ENCODE measurements at regions not wholly inside any gene's neighbourhood (a gene's known extent, or its start where the extent isn't known, plus 50 kb on each side); places are given as distances from the start of the nearest gene placed in this dataset.

DNA sequence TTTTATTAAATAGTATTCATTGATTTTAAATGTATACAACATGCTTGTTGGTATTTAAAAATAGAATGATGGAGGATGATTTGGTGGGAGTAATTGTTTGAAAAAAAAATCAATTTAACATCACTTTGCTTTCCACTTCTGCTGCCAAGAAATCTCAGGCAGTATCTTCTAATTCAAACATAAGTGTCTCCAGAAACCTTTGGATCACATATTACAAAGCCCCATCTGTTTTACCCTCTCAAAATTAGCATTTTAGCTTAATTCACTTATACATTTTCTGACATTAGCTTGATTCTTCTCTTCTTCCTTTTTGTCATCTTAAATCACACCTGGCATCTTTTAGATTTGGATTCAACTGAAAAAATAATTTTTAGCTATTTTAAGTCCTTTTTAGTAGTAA lies 72.9 kb upstream of the KMT2C start:
- Histone ChIP-seq H3K27ac (no peak overlapping the region), H3K9me3 (no peaks in the 10 kb centered on the region), H3K27me3 (no peaks in the 10 kb centered on the region), H3K4me3 (ENCODE audit: low read depth in 1 of 2, low read length in 1 of 2) (no peak overlapping the region), H3K4me1 (ENCODE audit: control insufficient read depth in 1 of 2, insufficient read depth in 1 of 2, low read depth in 1 of 2, low read length in 1 of 2) (peaks cover 6 to 9% of the 10 kb centered on the region in 2 experiments), H3K36me3 (no peaks in the 10 kb centered on the region)
- TF ChIP-seq, protein P1, sequence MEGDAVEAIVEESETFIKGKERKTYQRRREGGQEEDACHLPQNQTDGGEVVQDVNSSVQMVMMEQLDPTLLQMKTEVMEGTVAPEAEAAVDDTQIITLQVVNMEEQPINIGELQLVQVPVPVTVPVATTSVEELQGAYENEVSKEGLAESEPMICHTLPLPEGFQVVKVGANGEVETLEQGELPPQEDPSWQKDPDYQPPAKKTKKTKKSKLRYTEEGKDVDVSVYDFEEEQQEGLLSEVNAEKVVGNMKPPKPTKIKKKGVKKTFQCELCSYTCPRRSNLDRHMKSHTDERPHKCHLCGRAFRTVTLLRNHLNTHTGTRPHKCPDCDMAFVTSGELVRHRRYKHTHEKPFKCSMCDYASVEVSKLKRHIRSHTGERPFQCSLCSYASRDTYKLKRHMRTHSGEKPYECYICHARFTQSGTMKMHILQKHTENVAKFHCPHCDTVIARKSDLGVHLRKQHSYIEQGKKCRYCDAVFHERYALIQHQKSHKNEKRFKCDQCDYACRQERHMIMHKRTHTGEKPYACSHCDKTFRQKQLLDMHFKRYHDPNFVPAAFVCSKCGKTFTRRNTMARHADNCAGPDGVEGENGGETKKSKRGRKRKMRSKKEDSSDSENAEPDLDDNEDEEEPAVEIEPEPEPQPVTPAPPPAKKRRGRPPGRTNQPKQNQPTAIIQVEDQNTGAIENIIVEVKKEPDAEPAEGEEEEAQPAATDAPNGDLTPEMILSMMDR (IDR thresholded peaks at IDR 0.05), result no peak

DNA sequence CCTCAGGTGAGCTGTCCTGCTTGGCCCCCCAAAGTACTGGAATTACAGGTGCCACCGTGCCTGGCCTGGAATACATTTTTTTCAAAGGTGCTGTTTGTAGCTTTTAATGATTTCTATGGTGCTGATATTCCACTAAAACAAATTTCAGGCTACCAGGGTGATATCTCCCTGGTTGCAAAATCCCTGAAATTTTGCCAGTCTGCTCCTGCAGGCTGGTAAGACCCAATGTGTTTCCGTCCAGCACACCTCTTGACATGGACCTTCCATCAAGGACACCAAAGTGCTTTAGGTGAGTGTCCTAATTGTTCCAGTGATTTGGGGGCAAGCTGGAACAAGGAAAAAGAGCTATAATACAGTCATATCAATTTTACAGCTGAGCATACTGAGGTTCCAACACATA lies 69.8 kb upstream of the KMT2C start:
- no peaks in the 10 kb centered on the region for H3K36me3 ChIP-seq
- no peaks in the 10 kb centered on the region for H3K27me3 ChIP-seq
- no peak overlapping the region for H3K4me3 ChIP-seq (ENCODE audit: low read depth in 1 of 2, low read length in 1 of 2)
- H3K9me3 ChIP-seq, result no peaks in the 10 kb centered on the region
- no peaks in the 10 kb centered on the region for H3K4me1 ChIP-seq (ENCODE audit: control insufficient read depth in 1 of 2, insufficient read depth in 1 of 2, low read depth in 1 of 2, low read length in 1 of 2)
- TF ChIP-seq, protein P1 (IDR thresholded peaks at IDR 0.05), result no peak
- H3K27ac ChIP-seq, result no peak overlapping the region

DNA sequence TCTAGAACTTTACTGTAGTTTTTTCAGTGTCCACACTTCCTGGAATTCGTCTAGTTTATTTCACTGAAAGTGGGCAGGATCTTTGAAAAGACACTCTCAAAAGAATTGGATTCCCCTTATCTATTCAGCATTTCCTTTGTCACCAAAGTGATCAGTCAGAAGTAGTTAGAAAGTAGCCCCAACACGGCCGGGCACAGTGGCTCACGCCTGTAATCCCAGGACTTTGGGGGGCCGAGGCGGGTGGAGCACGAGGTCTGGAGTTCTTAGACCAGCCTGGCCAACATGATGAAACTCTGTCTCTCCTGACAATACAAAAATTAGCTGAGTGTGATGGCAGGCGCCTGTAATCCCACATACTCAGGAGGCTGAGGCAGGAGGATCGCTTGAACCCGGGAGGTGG lies 69.0 kb upstream of the KMT2C start:
- Histone ChIP-seq H3K9me3 (no peaks in the 10 kb centered on the region), H3K27me3 (no peaks in the 10 kb centered on the region), H3K27ac (no peak overlapping the region), H3K4me1 (ENCODE audit: control insufficient read depth in 1 of 2, insufficient read depth in 1 of 2, low read depth in 1 of 2, low read length in 1 of 2) (no peaks in the 10 kb centered on the region), H3K4me3 (ENCODE audit: low read depth in 1 of 2, low read length in 1 of 2) (no peak overlapping the region), H3K36me3 (no peaks in the 10 kb centered on the region)
- TF ChIP-seq, protein P1 (IDR thresholded peaks at IDR 0.05), result no peak

DNA sequence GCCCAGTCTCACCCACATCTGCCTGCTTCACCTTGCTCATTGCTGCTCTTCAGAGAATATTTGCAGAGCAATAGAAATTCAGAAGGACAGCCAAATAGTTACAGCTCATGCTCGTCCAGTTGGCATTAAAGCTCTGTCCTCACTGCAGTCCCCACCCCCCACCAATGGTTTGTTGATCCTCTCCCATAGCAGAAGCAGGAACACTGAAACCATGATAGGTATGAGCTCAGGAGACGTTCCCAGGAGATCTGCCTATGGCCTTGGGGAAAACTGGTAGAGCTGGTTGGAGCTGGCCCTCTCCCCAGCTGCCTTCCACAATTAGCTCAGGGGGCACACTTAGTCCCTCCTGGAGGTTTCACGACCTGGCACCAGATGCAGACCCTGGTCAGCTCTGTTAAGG lies 68.6 kb upstream of the KMT2C start:
- TF ChIP-seq, protein P1 (IDR thresholded peaks at IDR 0.05), result no peak
- no peaks in the 10 kb centered on the region for H3K36me3 ChIP-seq

DNA sequence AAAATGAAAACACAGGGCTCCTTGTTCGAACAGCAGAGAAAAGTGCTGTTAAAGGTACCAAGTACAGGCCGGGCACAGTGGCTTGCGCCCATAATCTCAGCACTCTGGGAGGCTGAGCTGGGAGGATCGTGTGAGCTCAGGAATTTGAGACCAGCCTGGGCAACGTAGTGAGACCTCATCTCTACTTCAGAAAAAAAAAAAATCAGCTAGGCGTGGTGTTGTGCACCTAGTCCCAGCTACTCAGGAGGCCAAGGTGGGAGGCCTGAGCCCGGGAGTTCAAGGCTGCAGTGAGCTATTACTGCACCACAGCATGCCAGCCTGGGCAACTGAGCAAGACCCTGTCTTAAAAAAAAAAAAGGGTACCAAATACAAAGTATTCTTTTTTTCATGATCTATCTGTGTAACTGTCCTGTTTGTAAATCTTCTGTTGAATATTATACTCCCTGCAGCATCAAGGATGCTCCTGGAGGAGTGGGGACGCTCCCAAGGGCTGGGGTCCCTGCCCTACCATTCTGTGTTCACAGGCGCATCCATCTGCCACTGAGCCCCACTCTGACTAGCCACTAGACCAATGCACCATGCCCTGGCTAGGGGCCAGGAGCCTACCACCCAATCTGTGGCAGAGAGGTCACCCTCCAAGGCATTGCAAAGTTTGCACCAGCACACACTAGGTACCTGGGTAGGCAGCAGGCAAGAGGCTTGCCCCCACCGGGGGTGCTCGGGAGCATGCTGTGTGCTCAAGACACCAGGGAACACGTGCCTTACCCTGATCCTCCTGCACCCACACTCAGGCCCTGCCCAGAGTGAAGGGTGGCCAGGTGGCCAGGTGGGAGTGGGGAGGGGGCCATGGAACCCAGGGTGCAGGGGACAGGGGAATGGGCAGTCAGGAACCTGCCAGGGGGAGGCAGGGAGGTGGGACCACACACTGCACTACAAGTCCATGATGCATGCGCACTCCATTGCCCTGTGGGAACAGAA lies 67.3 kb upstream of the KMT2C start:
- Histone ChIP-seq H3K27me3 (no peaks in the 10 kb centered on the region), H3K9me3 (no peaks in the 10 kb centered on the region), H3K36me3 (no peaks in the 10 kb centered on the region), H3K4me3 (ENCODE audit: low read depth in 1 of 2, low read length in 1 of 2) (no peak overlapping the region), H3K27ac (no peak overlapping the region), H3K4me1 (ENCODE audit: control insufficient read depth in 1 of 2, insufficient read depth in 1 of 2, low read depth in 1 of 2, low read length in 1 of 2) (no peaks in the 10 kb centered on the region)
- TF ChIP-seq, protein P1 (IDR thresholded peaks at IDR 0.05), result no peak

More for the DNA sequence above, 68.6 kb upstream of the KMT2C start:
- Histone ChIP-seq H3K4me1 (ENCODE audit: control insufficient read depth in 1 of 2, insufficient read depth in 1 of 2, low read depth in 1 of 2, low read length in 1 of 2) (no peaks in the 10 kb centered on the region), H3K9me3 (no peaks in the 10 kb centered on the region), H3K27ac (no peak overlapping the region), H3K27me3 (no peaks in the 10 kb centered on the region), H3K4me3 (ENCODE audit: low read depth in 1 of 2, low read length in 1 of 2) (no peak overlapping the region)

All from neutrophil (primary cell).